ENCODE measurements at regions not wholly inside any gene's neighbourhood (a gene's known extent, or its start where the extent isn't known, plus 50 kb on each side); places are given as distances from the start of the nearest gene placed in this dataset.

- TF ChIP-seq EP300 (IDR thresholded peaks at IDR 0.05) (no peak), POLR2A (IDR thresholded peaks at IDR 0.05) (no peak)
- TF ChIP-seq, protein P1, sequence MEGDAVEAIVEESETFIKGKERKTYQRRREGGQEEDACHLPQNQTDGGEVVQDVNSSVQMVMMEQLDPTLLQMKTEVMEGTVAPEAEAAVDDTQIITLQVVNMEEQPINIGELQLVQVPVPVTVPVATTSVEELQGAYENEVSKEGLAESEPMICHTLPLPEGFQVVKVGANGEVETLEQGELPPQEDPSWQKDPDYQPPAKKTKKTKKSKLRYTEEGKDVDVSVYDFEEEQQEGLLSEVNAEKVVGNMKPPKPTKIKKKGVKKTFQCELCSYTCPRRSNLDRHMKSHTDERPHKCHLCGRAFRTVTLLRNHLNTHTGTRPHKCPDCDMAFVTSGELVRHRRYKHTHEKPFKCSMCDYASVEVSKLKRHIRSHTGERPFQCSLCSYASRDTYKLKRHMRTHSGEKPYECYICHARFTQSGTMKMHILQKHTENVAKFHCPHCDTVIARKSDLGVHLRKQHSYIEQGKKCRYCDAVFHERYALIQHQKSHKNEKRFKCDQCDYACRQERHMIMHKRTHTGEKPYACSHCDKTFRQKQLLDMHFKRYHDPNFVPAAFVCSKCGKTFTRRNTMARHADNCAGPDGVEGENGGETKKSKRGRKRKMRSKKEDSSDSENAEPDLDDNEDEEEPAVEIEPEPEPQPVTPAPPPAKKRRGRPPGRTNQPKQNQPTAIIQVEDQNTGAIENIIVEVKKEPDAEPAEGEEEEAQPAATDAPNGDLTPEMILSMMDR (IDR thresholded peaks at IDR 0.05), result no peak
These were observed 122.8 kb downstream of the RPLP1 start for GRCh38 chr15:69575387-69575786.

Data from tibial nerve (tissue), 4 donors.